HG02938 (cell line): ENCODE measurements at regions not wholly inside any gene's neighbourhood (a gene's known extent, or its start where the extent isn't known, plus 50 kb on each side); places are given as distances from the start of the nearest gene placed in this dataset.

Experiments used
- ATAC-seq: cut with Tn5 transposase; IDR thresholded peaks from one replicate; pipeline ENCODE4 v1.9.1; 2021; ENCODE audit warnings: mild to moderate bottlenecking, moderate library complexity; ENCODE audit not compliant: unreplicated experiment

DNA sequence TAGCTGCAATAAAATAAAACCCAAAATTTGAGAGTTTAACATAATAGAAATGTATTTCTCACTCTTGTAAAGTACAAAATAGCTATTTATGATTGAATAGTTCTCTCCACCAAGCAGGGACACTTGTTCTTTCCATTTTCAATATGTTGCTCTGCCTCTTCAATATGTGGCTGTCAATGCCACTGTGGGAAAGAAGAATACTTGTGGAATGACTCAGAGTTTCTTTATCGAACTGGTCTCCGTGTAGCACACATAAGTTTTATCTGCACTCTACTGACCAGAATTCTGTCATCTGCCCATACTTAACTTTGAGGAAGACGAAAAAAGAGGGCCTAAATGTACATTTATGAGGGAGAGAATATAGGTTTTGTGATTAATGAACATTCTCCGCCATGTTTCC is 256.9 kb downstream of the ATXN7L3B start:
- no peak for ATAC-seq

DNA sequence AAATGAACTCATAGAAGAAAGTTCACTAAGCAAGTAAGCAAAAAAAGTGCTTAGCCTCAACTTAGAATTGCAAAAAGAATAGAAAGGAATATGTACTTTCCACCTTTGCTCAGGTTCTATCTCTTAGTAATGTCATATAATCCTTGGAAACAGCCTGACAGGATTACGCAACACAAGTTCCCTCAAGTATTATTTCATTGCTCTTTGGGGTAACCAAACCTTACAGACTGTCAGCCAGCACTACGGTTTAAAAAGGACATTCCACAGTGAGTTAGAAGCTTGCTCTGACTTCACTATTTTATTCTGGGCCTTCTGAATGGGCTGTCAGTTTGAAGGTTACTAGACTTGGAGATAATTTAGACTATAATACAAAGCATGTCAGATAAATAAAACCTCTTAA is 264.0 kb downstream of the ATXN7L3B start:
- ATAC-seq, result no peak

GRCh38 chr12:74816398-74817175 is 279.0 kb downstream of the ATXN7L3B start:
- ATAC-seq, result no peak

GRCh38 chr12:74817499-74817898 is 279.9 kb downstream of the ATXN7L3B start:
- no peak for ATAC-seq

GRCh38 chr12:74818412-74818811 is 280.8 kb downstream of the ATXN7L3B start:
- no peak for ATAC-seq

- ATAC-seq, result no peak
Measured at GRCh38 chr12:74820324-74820723, 282.7 kb downstream of the ATXN7L3B start.

GRCh38 chr12:74836567-74836966 is 298.9 kb downstream of the ATXN7L3B start:
- no peak for ATAC-seq

DNA sequence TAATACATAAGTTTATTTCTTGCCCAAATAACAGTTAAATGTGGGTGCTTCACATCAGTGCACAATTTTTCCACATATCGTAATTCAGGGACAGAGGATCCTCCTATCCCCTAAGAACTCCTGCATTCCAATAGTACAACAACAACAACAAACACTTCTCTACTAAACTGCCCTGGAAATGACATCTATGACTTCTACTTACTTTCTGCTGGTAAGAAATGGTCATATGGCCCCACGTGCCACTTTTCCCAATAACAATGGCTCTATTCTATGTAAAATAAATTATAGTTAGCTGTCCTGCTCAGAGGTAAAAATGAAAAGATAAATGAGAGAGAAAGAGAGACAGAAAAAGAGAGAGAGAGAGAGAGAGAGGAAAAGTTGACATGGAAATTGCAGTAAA is 308.5 kb downstream of the ATXN7L3B start:
- no peak for ATAC-seq

GRCh38 chr12:74847169-74847568 is 309.5 kb downstream of the ATXN7L3B start:
- ATAC-seq, result no peak

DNA sequence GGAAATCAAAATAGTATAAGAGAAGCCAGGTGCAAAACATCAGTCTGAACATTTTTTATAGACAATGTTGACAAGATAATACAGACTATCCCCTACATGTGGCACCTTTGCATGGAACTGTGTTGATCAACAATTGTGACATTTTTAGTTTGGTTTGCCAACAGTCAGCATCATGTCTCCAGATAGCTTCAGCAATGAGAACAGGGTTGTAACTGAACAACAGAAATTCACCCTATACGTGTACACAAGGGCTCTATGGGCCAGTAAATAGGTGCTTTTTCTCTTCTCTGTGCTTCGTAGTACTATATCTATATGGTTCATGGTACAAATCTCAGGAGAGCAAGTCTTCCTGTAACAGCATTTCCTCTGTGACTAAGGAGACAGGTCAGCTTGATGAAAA is 310.4 kb downstream of the ATXN7L3B start:
- no peak for ATAC-seq

DNA sequence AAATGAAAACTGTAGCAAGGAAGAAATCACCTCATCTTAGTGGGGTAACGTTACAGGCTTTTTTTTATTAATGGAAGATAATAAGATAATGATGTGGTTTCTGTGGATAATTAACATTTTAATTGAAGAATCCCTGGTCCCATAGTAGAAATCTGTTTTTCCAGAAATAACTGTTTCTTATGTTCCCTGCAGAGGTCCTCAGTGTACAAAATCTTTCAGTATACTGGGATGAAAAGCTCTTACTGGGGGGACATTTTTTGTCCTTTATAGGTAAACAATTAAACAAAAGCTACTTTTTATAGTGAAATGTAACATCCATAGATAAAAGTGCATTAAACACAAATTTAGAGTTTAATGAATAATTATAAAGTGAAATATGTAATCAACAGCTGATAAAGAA is 312.2 kb downstream of the ATXN7L3B start:
- ATAC-seq, result no peak

- no peak for ATAC-seq
Measured at GRCh38 chr12:74871817-74872216, 334.2 kb downstream of the ATXN7L3B start.

- no peak for ATAC-seq
Measured at GRCh38 chr12:74885775-74886174, 323.9 kb downstream of the KCNC2 start.

- no peak for ATAC-seq
Measured at GRCh38 chr12:74889073-74889472, 320.6 kb downstream of the KCNC2 start.

- ATAC-seq, result peak; percentile 42
Measured at GRCh38 chr12:74889563-74890236, 319.9 kb downstream of the KCNC2 start.

- peak; percentile 81 for ATAC-seq
Measured at GRCh38 chr12:74890237-74890599, 319.4 kb downstream of the KCNC2 start.

DNA sequence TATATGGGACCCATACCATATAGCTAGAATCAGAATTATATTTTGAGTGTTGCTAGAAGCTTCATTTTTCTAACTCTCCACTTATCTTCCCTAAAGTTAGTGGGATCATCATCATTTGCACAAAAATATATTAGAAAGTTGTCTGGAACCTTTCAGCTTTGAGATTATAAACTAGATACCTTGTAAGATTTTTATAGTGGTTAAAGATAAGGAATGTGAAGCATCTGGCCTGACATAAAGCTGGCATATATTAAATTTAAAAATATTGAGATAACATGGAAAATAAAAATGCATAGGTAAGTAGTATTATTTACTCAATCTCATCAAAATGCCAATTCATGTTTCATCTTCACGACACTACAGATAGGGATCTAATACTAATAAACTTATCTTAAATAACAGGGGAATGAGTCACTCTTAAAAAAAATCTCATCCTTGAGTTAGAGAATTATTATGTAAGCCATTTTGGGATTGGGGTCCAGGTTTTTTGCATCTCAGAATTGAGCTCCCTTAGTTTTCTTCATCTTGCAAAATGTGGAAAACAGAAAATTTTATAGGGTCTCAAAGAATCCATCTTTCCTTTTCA is 318.5 kb downstream of the KCNC2 start:
- no peak for ATAC-seq

DNA sequence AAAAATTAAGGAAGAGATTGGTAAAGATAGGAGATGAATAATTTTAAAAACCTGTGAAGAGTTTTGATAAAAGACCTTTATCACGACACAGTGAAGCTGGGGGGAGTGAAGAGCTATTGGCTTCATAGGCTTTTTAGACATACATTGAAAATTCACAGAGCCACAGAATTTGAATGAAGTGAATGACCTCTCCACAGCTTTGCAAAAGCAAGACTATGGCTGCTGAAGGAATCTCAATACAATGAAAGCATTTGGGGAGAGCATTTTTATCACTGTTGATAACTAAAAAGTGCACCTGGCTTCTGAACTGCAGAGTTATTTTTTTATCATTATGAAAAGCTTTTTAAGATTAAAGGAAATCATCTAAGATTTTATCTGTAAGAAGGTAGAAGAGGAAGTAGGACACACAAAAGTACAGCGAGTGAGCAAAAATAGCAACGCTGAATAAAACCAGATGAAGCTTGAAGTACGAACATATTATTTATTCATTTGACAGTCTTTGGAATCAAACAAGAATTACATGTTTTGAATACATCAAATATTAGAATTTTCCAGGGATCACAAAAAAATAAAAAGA is 317.5 kb downstream of the KCNC2 start:
- ATAC-seq, result no peak

DNA sequence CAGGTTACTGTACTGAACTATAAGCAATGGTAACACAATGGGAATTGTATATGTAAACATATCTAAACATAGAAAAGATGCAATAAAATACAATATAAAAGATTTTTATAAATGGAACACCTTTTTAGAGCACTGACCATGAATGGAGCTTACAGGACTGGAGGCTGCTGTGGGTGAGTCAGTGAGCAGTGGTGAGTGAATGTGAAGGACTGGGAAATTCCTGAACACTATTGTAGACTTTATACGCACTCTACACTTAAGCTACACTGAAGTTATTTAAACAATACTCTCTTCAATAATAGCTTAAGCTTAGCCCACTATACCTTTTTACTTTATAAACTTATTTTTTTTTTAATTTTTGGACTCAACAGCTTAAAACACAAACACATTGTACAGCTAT is 313.5 kb downstream of the KCNC2 start:
- no peak for ATAC-seq

DNA sequence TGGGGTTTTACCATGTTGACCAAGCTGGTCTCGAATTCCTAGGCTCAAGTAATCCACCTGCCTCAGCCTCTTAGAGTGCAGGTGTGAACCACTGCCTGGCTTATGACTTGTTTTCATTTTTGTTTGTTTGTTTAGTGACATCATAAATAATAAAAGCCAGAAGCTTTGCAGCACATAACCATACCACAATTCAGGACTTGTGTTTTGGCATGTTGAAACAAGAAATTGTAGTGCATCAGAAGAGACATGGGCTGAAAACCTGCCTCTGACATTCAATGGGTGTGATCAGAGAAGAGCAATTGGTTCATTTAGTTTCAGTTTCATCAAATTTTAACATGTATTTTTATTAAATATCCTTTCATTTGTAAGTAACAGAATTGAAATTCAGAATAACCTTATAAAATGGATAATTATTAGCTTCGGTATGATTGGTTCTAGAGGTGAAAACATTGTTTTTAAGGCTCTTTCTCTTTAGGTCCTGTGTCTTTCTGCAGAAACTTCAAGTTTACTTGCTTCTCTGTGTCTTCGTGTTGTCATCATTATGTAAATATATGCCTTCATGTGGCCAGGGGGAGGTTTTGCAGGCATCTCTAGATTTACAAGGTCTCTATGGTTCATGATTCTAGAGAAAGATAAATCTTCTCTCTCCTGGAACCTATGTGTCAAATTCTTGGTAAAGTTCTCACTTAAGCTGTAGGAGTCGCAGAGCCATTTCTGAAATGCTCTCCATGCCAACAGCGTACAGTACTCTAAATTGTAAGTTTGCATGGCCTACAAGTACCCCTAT is 312.0 kb downstream of the KCNC2 start:
- ATAC-seq, result no peak
